ENCODE measurements at regions not wholly inside any gene's neighbourhood (a gene's known extent, or its start where the extent isn't known, plus 50 kb on each side); places are given as distances from the start of the nearest gene placed in this dataset.

DNA sequence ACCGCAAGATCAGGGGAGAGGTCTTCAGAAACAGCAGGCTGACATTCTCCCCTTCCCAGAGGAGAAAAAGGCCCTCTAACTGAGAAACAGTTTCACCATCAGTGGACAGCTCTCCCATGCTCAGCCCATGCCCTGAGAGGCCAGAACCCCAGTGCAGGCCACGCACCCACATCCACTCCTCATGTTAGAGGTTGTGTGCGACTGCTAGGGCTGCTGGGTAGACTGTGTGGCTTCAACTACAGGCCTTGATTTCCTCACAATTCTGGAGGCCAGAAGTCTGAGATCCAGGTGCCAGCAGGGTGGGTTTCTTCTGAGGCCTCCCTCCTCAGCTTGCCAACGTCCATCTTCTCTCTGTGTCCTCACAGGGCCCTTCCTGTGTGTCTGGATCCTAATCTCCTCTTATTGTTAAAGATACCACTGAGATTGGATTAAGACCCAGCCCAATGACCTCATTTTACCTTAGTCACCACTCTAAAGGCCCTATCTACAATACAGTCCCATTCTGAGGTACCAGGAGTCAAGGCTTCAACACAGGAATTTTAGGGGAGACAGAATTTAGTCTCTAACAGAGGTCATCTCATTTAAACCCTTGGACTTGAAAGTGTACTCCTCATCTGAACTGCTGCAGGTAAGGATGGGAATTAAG is 67.7 kb upstream of the CD93 start:
- TF ChIP-seq, protein P1, sequence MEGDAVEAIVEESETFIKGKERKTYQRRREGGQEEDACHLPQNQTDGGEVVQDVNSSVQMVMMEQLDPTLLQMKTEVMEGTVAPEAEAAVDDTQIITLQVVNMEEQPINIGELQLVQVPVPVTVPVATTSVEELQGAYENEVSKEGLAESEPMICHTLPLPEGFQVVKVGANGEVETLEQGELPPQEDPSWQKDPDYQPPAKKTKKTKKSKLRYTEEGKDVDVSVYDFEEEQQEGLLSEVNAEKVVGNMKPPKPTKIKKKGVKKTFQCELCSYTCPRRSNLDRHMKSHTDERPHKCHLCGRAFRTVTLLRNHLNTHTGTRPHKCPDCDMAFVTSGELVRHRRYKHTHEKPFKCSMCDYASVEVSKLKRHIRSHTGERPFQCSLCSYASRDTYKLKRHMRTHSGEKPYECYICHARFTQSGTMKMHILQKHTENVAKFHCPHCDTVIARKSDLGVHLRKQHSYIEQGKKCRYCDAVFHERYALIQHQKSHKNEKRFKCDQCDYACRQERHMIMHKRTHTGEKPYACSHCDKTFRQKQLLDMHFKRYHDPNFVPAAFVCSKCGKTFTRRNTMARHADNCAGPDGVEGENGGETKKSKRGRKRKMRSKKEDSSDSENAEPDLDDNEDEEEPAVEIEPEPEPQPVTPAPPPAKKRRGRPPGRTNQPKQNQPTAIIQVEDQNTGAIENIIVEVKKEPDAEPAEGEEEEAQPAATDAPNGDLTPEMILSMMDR (IDR thresholded peaks at IDR 0.05), result no peak
- TF ChIP-seq POLR2A (IDR thresholded peaks at IDR 0.05; ENCODE audit: low read length), result no peak
- no peak for TF ChIP-seq RAD21 (conservative IDR thresholded peaks at IDR 0.05 in 1 of 2, IDR thresholded peaks at IDR 0.05 in 1 of 2)
- TF ChIP-seq EP300 (IDR thresholded peaks at IDR 0.05), result no peak
- TF ChIP-seq RCOR1 (IDR thresholded peaks at IDR 0.05; ENCODE audit: low read depth, low read length), result no peak
- TF ChIP-seq, protein P2, sequence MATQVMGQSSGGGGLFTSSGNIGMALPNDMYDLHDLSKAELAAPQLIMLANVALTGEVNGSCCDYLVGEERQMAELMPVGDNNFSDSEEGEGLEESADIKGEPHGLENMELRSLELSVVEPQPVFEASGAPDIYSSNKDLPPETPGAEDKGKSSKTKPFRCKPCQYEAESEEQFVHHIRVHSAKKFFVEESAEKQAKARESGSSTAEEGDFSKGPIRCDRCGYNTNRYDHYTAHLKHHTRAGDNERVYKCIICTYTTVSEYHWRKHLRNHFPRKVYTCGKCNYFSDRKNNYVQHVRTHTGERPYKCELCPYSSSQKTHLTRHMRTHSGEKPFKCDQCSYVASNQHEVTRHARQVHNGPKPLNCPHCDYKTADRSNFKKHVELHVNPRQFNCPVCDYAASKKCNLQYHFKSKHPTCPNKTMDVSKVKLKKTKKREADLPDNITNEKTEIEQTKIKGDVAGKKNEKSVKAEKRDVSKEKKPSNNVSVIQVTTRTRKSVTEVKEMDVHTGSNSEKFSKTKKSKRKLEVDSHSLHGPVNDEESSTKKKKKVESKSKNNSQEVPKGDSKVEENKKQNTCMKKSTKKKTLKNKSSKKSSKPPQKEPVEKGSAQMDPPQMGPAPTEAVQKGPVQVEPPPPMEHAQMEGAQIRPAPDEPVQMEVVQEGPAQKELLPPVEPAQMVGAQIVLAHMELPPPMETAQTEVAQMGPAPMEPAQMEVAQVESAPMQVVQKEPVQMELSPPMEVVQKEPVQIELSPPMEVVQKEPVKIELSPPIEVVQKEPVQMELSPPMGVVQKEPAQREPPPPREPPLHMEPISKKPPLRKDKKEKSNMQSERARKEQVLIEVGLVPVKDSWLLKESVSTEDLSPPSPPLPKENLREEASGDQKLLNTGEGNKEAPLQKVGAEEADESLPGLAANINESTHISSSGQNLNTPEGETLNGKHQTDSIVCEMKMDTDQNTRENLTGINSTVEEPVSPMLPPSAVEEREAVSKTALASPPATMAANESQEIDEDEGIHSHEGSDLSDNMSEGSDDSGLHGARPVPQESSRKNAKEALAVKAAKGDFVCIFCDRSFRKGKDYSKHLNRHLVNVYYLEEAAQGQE (IDR thresholded peaks at IDR 0.05), result no peak
- no peak for TF ChIP-seq NFE2L2 (conservative IDR thresholded peaks at IDR 0.05; ENCODE audit: low read length)
- TF ChIP-seq CHD4 (IDR thresholded peaks at IDR 0.05; ENCODE audit: borderline replicate concordance), result no peak
